BE2C (cell line): ENCODE measurements at regions not wholly inside any gene's neighbourhood (a gene's known extent, or its start where the extent isn't known, plus 50 kb on each side); places are given as distances from the start of the nearest gene placed in this dataset.

Source experiments
- DNase-seq: peaks from one replicate; pipeline ENCODE4 v3.0.0-alpha.2; 2020
- H3K27me3 ChIP-seq: fragments of 250-450 bp; sonication (Bioruptor Pico); 2 replicates; pipeline ENCODE4 v1.5.1; 2020; ENCODE audit warnings: mild to moderate bottlenecking
- H3K36me3 ChIP-seq: fragments of 250-450 bp; sonication (Bioruptor Pico); 2 replicates; pipeline ENCODE4 v1.5.1; 2020; ENCODE audit warnings: mild to moderate bottlenecking
- H3K4me1 ChIP-seq: fragments of 250-450 bp; sonication (Bioruptor Pico); 2 replicates; pipeline ENCODE4 v1.5.1; 2020
- H3K4me3 ChIP-seq: 2 replicates; pipeline ENCODE4 v1.5.1; 2011; ENCODE audit warnings: low read depth, low read length
- H3K9me3 ChIP-seq: fragments of 250-450 bp; sonication (Bioruptor Pico); 2 replicates; pipeline ENCODE4 v1.5.1; 2020
- TF ChIP-seq, protein P1 (sequence below): IDR thresholded peaks from 2 replicates; pipeline ENCODE4 v1.5.1; 2012; ENCODE audit warnings: mild to moderate bottlenecking, low read depth, low read length

DNA sequence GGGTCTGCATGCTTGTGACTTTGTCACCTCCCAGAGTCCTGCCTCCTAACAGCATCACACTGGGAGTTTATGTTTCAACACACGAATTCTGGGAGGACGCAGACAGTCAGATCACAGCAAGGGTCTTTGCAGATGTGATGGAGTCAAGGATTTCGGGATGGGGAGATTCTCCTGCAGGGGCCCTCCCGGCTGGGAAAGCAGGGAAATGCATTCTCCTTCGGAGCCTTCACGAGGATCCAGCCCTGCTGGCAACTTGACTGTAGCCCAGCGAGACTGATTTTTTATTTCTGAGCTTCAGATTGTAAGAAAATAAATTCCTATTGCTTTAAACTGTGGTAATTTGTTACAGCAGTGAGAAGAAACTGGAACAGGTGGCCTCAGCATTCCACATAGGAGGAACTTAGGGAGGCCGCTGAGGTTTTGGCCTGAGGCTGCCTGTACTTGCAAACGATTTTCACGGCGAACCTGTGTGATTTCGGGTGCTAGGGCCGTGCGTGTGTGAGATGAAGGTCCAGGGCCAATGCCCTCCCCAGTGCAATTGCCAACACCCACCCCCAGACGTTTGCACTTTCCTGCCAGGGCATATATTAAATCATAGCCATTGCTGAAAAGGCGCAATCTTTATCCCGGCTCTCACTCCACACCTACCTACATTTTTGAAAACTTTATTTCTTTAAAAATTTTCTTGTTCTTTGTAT is 79.8 kb downstream of the ASB1 start:
- H3K27me3 ChIP-seq, result peaks cover 20% of the 10 kb centered on the region
- no peaks in the 10 kb centered on the region for H3K4me1 ChIP-seq
- H3K9me3 ChIP-seq, result no peaks in the 10 kb centered on the region
- DNase-seq, result no peak
- TF ChIP-seq, protein P1, sequence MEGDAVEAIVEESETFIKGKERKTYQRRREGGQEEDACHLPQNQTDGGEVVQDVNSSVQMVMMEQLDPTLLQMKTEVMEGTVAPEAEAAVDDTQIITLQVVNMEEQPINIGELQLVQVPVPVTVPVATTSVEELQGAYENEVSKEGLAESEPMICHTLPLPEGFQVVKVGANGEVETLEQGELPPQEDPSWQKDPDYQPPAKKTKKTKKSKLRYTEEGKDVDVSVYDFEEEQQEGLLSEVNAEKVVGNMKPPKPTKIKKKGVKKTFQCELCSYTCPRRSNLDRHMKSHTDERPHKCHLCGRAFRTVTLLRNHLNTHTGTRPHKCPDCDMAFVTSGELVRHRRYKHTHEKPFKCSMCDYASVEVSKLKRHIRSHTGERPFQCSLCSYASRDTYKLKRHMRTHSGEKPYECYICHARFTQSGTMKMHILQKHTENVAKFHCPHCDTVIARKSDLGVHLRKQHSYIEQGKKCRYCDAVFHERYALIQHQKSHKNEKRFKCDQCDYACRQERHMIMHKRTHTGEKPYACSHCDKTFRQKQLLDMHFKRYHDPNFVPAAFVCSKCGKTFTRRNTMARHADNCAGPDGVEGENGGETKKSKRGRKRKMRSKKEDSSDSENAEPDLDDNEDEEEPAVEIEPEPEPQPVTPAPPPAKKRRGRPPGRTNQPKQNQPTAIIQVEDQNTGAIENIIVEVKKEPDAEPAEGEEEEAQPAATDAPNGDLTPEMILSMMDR, result no peak
- H3K4me3 ChIP-seq, result no peak overlapping the region
- H3K36me3 ChIP-seq, result no peaks in the 10 kb centered on the region

DNA sequence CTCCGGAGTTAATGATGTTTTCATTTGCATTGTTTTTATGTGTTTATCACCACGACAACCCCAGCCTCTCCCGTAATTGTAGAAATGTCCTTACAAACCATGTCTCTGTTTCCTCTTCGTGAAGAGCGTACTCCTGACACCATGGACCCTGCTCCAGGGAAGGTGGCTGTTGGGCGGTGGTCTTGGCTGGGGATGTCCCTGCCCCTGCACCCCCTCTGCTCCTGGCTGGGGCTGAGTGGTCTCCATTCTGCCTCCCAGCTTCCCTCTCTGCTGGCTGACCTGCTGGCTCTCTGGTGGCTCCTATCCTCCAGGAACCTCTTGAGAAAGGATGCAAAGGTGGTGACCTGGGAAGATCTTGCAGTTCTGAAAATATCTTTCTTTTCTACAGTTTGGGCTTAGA is 81.1 kb downstream of the ASB1 start:
- Histone ChIP-seq H3K27me3 (peaks cover 20% of the 10 kb centered on the region), H3K4me3 (no peak overlapping the region), H3K4me1 (no peaks in the 10 kb centered on the region), H3K36me3 (no peaks in the 10 kb centered on the region), H3K9me3 (no peaks in the 10 kb centered on the region)
- TF ChIP-seq, protein P1, result no peak
- DNase-seq, result no peak

DNA sequence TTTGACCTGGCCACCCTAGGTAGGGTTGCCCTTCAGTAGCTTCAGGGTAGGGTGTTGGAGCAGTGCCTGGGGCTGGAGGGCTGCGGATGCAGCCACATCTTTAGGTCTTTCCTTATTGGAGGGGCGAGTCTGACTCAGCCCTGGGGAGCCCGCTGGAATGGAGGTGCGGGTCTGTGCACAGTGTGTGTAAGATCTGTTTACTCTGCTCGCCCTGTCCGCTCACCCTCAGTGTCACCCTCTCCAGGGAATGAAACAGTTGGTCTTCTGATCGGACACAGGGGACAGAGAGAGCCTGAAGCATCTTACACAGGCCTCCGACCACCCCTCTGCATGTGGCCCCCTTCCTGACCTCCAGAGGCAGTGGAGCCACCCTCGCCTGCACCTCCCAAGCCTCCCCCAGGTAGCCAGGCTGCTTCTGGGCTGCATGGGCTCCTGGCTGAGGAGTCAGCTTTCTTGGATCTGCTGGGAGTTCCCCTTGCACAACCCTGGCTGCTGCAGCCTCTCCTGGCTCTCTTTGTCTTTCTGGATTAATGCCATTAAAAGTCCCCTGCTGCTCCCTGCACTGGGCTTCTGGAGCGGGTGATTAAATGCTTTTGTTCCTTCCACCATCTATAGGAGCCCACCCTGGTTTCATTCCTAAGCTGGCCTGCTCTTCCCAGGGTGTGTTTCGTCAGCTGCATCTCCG is 82.6 kb downstream of the ASB1 start:
- Histone ChIP-seq H3K4me3 (no peak overlapping the region), H3K9me3 (no peaks in the 10 kb centered on the region), H3K36me3 (no peaks in the 10 kb centered on the region), H3K4me1 (no peaks in the 10 kb centered on the region), H3K27me3 (peaks cover 20% of the 10 kb centered on the region)
- TF ChIP-seq, protein P1, result no peak
- no peak for DNase-seq

DNA sequence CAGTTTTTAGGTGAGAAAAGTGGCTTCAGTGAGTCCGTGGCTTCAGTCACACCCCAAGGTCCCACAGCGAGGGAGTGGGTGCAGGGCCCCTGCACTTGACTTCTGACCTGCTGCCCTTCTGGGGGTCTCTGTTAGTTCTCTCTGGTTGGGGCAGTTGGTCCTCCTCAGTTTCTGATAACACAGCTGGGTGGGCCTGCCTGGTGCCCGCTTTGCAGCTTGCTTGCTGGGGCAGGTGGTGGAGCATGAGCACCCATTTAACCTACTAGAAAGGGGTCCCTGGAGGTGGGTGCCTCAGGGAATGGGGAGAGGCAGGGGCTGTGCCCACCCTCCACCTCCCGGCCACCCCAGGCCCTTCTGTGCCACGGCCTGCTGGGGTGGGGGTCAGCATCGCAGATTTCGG is 83.2 kb downstream of the ASB1 start:
- TF ChIP-seq, protein P1, result no peak
- H3K4me1 ChIP-seq, result no peaks in the 10 kb centered on the region
- no peak overlapping the region for H3K4me3 ChIP-seq
- peaks cover 20% of the 10 kb centered on the region for H3K27me3 ChIP-seq
- H3K9me3 ChIP-seq, result no peaks in the 10 kb centered on the region
- DNase-seq, result no peak
- H3K36me3 ChIP-seq, result no peaks in the 10 kb centered on the region

DNA sequence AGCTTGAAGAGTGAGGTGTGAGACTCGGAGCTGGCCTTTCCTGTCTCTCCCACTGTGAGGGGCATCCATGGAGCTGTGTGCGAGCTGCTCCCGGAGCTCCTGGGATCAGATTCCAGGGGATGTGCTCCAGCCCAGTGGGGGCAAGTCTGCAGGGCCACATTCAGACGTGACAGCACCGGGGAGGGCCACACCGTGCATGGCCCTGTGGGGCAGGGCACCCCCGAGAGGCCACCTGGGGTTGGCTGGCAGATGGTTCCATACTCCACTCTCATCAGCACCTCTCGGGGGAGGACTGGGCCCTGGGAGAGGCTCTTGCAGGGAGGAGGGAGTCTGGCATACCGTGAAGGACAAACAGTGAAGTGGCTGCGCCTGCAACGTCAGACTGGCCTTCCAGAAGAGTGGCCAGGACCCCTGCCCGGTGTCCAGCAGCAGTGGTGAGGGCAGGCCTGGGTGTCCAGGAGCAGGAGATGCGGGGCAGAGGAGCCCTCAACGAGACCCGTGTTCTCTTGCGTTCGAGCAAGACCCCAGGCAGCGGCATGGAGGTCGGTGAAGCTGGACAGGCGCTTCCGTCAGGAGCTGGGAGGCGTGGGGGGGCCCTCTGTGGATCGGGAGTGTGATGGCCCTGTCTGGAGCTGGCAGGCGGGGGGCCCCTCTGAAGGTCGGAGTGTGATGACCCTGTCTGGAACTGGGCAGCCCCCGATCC is 84.3 kb downstream of the ASB1 start:
- Histone ChIP-seq H3K27me3 (peaks cover 20% of the 10 kb centered on the region), H3K4me1 (no peaks in the 10 kb centered on the region), H3K36me3 (no peaks in the 10 kb centered on the region), H3K9me3 (no peaks in the 10 kb centered on the region), H3K4me3 (no peak overlapping the region)
- no peak for DNase-seq
- TF ChIP-seq, protein P1, result no peak

DNA sequence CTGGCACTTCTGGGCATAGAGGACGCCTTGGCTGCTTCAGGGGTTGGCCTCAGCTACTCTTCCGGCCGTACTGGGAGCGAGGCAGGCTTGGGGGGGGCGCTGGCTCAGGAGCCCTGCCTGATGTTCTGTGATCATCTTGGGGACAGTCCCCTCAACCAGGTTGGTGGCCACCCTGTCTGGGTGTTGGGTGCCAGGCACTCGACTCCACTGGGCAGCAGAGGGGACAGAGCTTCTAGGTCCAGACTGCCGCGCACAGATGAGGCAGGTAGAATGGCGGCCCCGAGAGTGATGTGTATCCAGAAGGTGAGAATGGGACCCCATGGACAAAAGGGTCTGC is 84.9 kb downstream of the ASB1 start:
- Histone ChIP-seq H3K4me3 (no peak overlapping the region), H3K27me3 (peaks cover 20% of the 10 kb centered on the region), H3K36me3 (no peaks in the 10 kb centered on the region), H3K4me1 (no peaks in the 10 kb centered on the region), H3K9me3 (no peaks in the 10 kb centered on the region)
- DNase-seq, result no peak
- TF ChIP-seq, protein P1, result no peak
